ENCODE measurements at regions not wholly inside any gene's neighbourhood (a gene's known extent, or its start where the extent isn't known, plus 50 kb on each side); places are given as distances from the start of the nearest gene placed in this dataset.

DNA sequence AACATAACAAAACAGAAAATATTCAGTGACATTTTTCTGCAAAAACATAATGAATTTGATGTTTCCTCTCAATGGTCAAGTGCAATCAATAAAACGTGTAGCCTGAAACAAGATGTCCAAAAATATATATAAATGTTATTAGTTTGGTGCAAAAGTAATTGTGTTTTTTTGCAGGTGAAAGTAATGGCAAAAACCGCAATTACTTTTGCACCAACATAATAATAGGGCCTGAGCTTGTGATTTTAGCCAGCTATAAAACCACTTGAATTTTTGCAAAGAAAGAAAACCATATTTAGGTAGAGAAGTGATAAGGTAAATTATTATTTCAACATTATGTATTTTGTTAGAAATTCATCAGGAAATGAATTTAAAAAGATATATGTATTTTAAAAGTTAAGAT lies 475.3 kb upstream of the AMOT start:
- Histone ChIP-seq H3K27me3 (ENCODE audit: insufficient read depth, low read length) (no peaks in the 10 kb centered on the region), H3K9ac (ENCODE audit: low read length) (no peak overlapping the region), H3K4me2 (ENCODE audit: low read length) (no peak overlapping the region), H3K9me3 (ENCODE audit: low read length) (no peaks in the 10 kb centered on the region), H4K20me1 (ENCODE audit: insufficient read depth, low read length) (no peaks in the 10 kb centered on the region), H3F3A (ENCODE audit: insufficient read depth, low read length) (no peaks in the 10 kb centered on the region), H3K27ac (ENCODE audit: low read depth, low read length, poor library complexity, severe bottlenecking) (no peak overlapping the region), H2AFZ (ENCODE audit: low read length) (no peak overlapping the region), H3K4me3 (ENCODE audit: low read depth, low read length, poor library complexity, severe bottlenecking) (no peak overlapping the region), H3K4me1 (ENCODE audit: insufficient read depth, low read length, severe bottlenecking) (no peaks in the 10 kb centered on the region), H3K36me3 (ENCODE audit: insufficient read depth, low read length) (no peaks in the 10 kb centered on the region), H3K79me2 (ENCODE audit: insufficient read depth, low read length) (no peaks in the 10 kb centered on the region), H3K9me2 (ENCODE audit: low read depth, low read length) (no peaks in the 10 kb centered on the region)
- TF ChIP-seq, protein P1, sequence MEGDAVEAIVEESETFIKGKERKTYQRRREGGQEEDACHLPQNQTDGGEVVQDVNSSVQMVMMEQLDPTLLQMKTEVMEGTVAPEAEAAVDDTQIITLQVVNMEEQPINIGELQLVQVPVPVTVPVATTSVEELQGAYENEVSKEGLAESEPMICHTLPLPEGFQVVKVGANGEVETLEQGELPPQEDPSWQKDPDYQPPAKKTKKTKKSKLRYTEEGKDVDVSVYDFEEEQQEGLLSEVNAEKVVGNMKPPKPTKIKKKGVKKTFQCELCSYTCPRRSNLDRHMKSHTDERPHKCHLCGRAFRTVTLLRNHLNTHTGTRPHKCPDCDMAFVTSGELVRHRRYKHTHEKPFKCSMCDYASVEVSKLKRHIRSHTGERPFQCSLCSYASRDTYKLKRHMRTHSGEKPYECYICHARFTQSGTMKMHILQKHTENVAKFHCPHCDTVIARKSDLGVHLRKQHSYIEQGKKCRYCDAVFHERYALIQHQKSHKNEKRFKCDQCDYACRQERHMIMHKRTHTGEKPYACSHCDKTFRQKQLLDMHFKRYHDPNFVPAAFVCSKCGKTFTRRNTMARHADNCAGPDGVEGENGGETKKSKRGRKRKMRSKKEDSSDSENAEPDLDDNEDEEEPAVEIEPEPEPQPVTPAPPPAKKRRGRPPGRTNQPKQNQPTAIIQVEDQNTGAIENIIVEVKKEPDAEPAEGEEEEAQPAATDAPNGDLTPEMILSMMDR (IDR thresholded peaks at IDR 0.05; ENCODE audit: low read length): no peak

- Histone ChIP-seq H3K9me2 (ENCODE audit: low read depth, low read length) (no peaks in the 10 kb centered on the region), H3K27me3 (ENCODE audit: insufficient read depth, low read length) (no peaks in the 10 kb centered on the region), H3K27ac (ENCODE audit: low read depth, low read length, poor library complexity, severe bottlenecking) (no peak overlapping the region), H3K4me3 (ENCODE audit: low read depth, low read length, poor library complexity, severe bottlenecking) (no peak overlapping the region), H3F3A (ENCODE audit: insufficient read depth, low read length) (no peaks in the 10 kb centered on the region), H3K79me2 (ENCODE audit: insufficient read depth, low read length) (no peaks in the 10 kb centered on the region), H3K4me2 (ENCODE audit: low read length) (no peak overlapping the region), H3K9ac (ENCODE audit: low read length) (no peak overlapping the region), H3K36me3 (ENCODE audit: insufficient read depth, low read length) (no peaks in the 10 kb centered on the region), H4K20me1 (ENCODE audit: insufficient read depth, low read length) (no peaks in the 10 kb centered on the region), H3K4me1 (ENCODE audit: insufficient read depth, low read length, severe bottlenecking) (no peaks in the 10 kb centered on the region), H3K9me3 (ENCODE audit: low read length) (no peaks in the 10 kb centered on the region), H2AFZ (ENCODE audit: low read length) (no peak overlapping the region)
- TF ChIP-seq EZH2 (IDR thresholded peaks at IDR 0.05; ENCODE audit: borderline replicate concordance, low read length): no peak
- TF ChIP-seq, protein P1 (IDR thresholded peaks at IDR 0.05; ENCODE audit: low read length): no peak
These were observed 464.9 kb upstream of the AMOT start for GRCh38 chrX:113305496-113305895.

GRCh38 chrX:113300580-113300979 lies 459.9 kb upstream of the AMOT start:
- TF ChIP-seq, protein P1 (IDR thresholded peaks at IDR 0.05; ENCODE audit: low read length): no peak
- no peak for TF ChIP-seq EZH2 (IDR thresholded peaks at IDR 0.05; ENCODE audit: borderline replicate concordance, low read length)
- Histone ChIP-seq H3K4me3 (ENCODE audit: low read depth, low read length, poor library complexity, severe bottlenecking) (no peak overlapping the region), H3K79me2 (ENCODE audit: insufficient read depth, low read length) (no peaks in the 10 kb centered on the region), H3K27me3 (ENCODE audit: insufficient read depth, low read length) (no peaks in the 10 kb centered on the region), H3F3A (ENCODE audit: insufficient read depth, low read length) (no peaks in the 10 kb centered on the region), H3K36me3 (ENCODE audit: insufficient read depth, low read length) (no peaks in the 10 kb centered on the region), H3K9me2 (ENCODE audit: low read depth, low read length) (no peaks in the 10 kb centered on the region), H3K4me1 (ENCODE audit: insufficient read depth, low read length, severe bottlenecking) (no peaks in the 10 kb centered on the region), H3K4me2 (ENCODE audit: low read length) (no peak overlapping the region), H3K27ac (ENCODE audit: low read depth, low read length, poor library complexity, severe bottlenecking) (no peak overlapping the region), H4K20me1 (ENCODE audit: insufficient read depth, low read length) (no peaks in the 10 kb centered on the region), H3K9ac (ENCODE audit: low read length) (no peak overlapping the region), H3K9me3 (ENCODE audit: low read length) (no peaks in the 10 kb centered on the region), H2AFZ (ENCODE audit: low read length) (no peak overlapping the region)

Measured in OCI-LY1 (cell line).